ENCODE measurements at regions not wholly inside any gene's neighbourhood (a gene's known extent, or its start where the extent isn't known, plus 50 kb on each side); places are given as distances from the start of the nearest gene placed in this dataset.

GRCh38 chr10:36493516-36493880 is 631.9 kb upstream of the ANKRD30A start:
- TF ChIP-seq CTCF (IDR thresholded peaks at IDR 0.05; ENCODE audit: low read depth, low read length) (no peak), MAX (IDR thresholded peaks at IDR 0.05; ENCODE audit: low read depth, low read length) (no peak)
